C4-2B (cell line): ENCODE measurements at regions not wholly inside any gene's neighbourhood (a gene's known extent, or its start where the extent isn't known, plus 50 kb on each side); places are given as distances from the start of the nearest gene placed in this dataset.

Experiments
- H3K27ac ChIP-seq: fragments of 450-650 bp; 2 replicates; pipeline ENCODE4 v1.5.1; 2017
- CTCF ChIP-seq: fragments of 450-650 bp; conservative IDR thresholded peaks from 2 replicates; pipeline ENCODE4 v1.5.1; 2017; ENCODE audit warnings: mild to moderate bottlenecking
- ZFX ChIP-seq: fragments of 450-650 bp; IDR thresholded peaks from 2 replicates; pipeline ENCODE4 v1.6.1; 2017

GRCh38 chr15:25177955-25178801, 223.4 kb downstream of the SNRPN start:
- TF ChIP-seq ZFX (no peak), CTCF (no peak)
- no peak overlapping the region for H3K27ac ChIP-seq

GRCh38 chr15:25178835-25179672, 224.3 kb downstream of the SNRPN start:
- H3K27ac ChIP-seq, result no peak overlapping the region
- TF ChIP-seq CTCF, result no peak
- no peak for TF ChIP-seq ZFX

- H3K27ac ChIP-seq, result no peak overlapping the region
- TF ChIP-seq CTCF, result no peak
- TF ChIP-seq ZFX, result no peak
These were observed 225.1 kb downstream of the SNRPN start for GRCh38 chr15:25179673-25180511.

GRCh38 chr15:25180606-25181292, 226.0 kb downstream of the SNRPN start:
- no peak for TF ChIP-seq CTCF
- TF ChIP-seq ZFX, result no peak
- no peak overlapping the region for H3K27ac ChIP-seq

- TF ChIP-seq ZFX (no peak), CTCF (no peak)
These were observed 226.7 kb downstream of the SNRPN start for GRCh38 chr15:25181293-25182097.

GRCh38 chr15:25182098-25182478, 227.3 kb downstream of the SNRPN start:
- no peak overlapping the region for H3K27ac ChIP-seq
- TF ChIP-seq CTCF, result no peak
- no peak for TF ChIP-seq ZFX

More at GRCh38 chr15:25181293-25182097, 226.7 kb downstream of the SNRPN start:
- no peak overlapping the region for H3K27ac ChIP-seq
